ENCODE measurements at regions not wholly inside any gene's neighbourhood (a gene's known extent, or its start where the extent isn't known, plus 50 kb on each side); places are given as distances from the start of the nearest gene placed in this dataset.

- H3K4me3 ChIP-seq: no peak overlapping the region
- no peaks in the 10 kb centered on the region for H3K36me3 ChIP-seq
- H3K27ac ChIP-seq: no peak overlapping the region
- DNase-seq (ENCODE audit: low spot score): no peak
- H3K4me1 ChIP-seq (replicated peaks): no peaks in the 10 kb centered on the region
- 71% methylated on average over 4 of the region's 4 CpGs for WGBS
- TF ChIP-seq POLR2AphosphoS5 (IDR thresholded peaks at IDR 0.05) (no peak), CTCF (IDR thresholded peaks at IDR 0.05) (no peak), POLR2A (IDR thresholded peaks at IDR 0.05) (no peak)
- H3K27me3 ChIP-seq (replicated peaks; ENCODE audit: insufficient read depth): no peaks in the 10 kb centered on the region
- H3K9me3 ChIP-seq: no peaks in the 10 kb centered on the region
- intact Hi-C loops (cut with DNase I): no loop called here
Measured at GRCh38 chr7:142487124-142487523, 229.3 kb upstream of the PRSS58 start.

DNA sequence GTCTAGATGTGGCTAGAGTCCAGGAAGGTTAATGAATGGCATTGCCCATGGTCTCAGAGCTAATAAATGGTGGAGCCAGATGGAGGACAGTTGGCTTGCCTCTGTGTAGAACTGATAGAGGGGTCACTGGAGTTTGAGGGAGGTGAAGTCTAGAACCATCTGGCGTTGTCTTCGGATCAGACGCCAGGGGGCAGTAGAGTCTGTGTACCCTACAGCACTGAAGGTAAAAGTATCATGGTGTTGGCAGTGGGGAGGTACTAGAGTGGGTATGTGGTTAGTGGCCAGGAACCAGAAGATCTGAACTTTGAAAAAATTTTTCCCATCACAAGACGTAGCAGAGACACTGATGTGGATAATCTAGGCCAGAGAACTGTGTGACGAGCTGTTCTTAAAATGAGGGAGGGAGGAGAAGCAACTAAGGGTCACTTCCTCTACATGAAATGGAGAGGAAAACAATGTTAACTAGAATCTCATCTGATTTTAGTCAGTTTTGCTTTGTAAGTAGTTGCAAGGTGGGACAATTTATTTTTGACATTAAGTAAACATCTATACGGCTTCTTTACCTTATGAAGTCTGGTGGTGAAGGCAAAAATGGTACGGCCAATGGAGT is 227.9 kb upstream of the PRSS58 start:
- DNase-seq (ENCODE audit: low spot score): no peak
- Histone ChIP-seq H3K36me3 (no peaks in the 10 kb centered on the region), H3K4me3 (no peak overlapping the region), H3K27me3 (replicated peaks; ENCODE audit: insufficient read depth) (no peaks in the 10 kb centered on the region), H3K9me3 (no peaks in the 10 kb centered on the region), H3K4me1 (replicated peaks) (no peaks in the 10 kb centered on the region), H3K27ac (no peak overlapping the region)
- TF ChIP-seq POLR2AphosphoS5 (IDR thresholded peaks at IDR 0.05): no peak
- TF ChIP-seq POLR2A (IDR thresholded peaks at IDR 0.05): no peak
- TF ChIP-seq CTCF (IDR thresholded peaks at IDR 0.05): peak in 1 of 4 experiments; percentile 16
- WGBS: 74% methylated on average over 7 of the region's 7 CpGs
- intact Hi-C loops (cut with DNase I): no loop called here

DNA sequence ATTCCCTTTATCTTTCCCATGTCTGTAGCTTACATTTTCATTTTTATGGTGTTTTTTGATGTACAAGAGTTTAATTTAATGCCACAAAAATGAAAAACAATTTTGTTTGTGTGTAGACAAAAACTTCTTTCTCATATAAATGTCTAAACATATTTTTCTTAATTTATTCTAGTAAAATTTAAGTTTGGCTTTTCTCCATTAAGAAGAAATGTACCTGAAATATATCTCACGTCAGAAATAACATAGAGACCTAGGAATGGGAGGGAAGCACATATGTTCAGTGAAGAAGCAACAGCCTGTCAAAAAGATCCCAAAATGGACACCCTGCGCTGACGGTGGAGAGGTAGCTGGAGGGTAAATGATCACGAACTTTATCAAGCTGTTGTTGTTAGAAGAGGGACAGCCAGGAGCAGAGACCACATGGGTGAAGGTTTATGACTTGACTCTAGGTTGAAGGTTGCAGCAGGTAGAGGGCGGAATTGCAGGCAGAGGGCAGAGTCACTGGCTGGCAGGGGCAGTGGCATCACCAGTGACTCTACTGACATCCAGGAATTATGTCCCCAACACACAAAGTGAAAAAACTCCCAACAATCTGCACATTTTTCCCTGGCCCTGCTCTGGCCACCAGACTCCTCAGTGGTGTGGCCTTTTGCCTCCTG is 225.9 kb upstream of the PRSS58 start:
- TF ChIP-seq POLR2A (IDR thresholded peaks at IDR 0.05) (no peak), CTCF (IDR thresholded peaks at IDR 0.05) (no peak)
- no peak overlapping the region for H3K27ac ChIP-seq
- H3K4me1 ChIP-seq (replicated peaks): no peaks in the 10 kb centered on the region
- no peak for DNase-seq (ENCODE audit: low spot score)
- no peaks in the 10 kb centered on the region for H3K27me3 ChIP-seq (replicated peaks; ENCODE audit: insufficient read depth)
- no peaks in the 10 kb centered on the region for H3K9me3 ChIP-seq
- intact Hi-C loops (cut with DNase I): no loop called here
- no peak overlapping the region for H3K4me3 ChIP-seq
- no peaks in the 10 kb centered on the region for H3K36me3 ChIP-seq
- WGBS: 76% methylated on average over 5 of the region's 5 CpGs

DNA sequence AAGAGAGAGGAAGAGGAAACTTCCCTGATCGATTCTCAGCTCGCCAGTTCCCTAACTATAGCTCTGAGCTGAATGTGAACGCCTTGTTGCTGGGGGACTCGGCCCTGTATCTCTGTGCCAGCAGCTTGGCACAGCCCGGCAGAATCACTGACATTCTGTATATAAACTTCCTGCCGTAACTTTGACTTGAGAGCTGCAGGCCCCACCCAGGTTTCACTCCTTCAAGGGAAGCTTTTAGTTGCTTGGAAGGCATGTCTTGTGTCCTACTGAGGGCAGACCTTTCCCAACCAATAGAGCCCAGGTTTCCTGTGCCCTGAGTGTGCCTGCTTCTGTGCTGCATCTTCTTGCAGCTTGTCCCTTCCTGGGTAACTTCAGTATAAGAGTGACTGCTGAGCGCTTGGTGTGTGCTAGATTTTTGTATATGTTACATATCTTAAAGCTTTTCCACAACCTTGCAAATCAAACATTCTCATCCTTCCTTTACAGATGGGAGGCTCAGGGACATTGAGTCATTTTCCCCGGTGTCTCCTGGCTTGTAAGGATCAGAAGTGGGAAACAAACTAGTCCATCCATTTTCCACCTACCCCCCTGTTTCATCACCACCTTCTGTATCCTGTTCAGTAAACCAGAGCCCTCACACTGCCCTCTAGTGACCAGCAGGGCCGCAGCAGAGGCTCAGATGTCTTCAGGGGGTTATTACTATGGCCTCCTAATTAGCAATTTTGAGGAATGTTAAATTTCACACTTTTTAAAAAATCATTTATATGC is 225.2 kb upstream of the PRSS58 start:
- no peaks in the 10 kb centered on the region for H3K27me3 ChIP-seq (replicated peaks; ENCODE audit: insufficient read depth)

More for the DNA sequence above, 225.2 kb upstream of the PRSS58 start:
- Histone ChIP-seq H3K27ac (no peak overlapping the region), H3K9me3 (no peaks in the 10 kb centered on the region), H3K36me3 (no peaks in the 10 kb centered on the region), H3K4me3 (no peak overlapping the region), H3K4me1 (replicated peaks) (no peaks in the 10 kb centered on the region)
- TF ChIP-seq POLR2AphosphoS5 (IDR thresholded peaks at IDR 0.05): no peak
- peak in 2 of 4 experiments; percentile 16 to 46 for TF ChIP-seq CTCF (IDR thresholded peaks at IDR 0.05)
- intact Hi-C loops (cut with DNase I): no loop called here
- 41% methylated on average over 9 of the region's 9 CpGs for WGBS
- peak; percentile 19 for DNase-seq (ENCODE audit: low spot score)
